ENCODE measurements at regions not wholly inside any gene's neighbourhood (a gene's known extent, or its start where the extent isn't known, plus 50 kb on each side); places are given as distances from the start of the nearest gene placed in this dataset.

DNA sequence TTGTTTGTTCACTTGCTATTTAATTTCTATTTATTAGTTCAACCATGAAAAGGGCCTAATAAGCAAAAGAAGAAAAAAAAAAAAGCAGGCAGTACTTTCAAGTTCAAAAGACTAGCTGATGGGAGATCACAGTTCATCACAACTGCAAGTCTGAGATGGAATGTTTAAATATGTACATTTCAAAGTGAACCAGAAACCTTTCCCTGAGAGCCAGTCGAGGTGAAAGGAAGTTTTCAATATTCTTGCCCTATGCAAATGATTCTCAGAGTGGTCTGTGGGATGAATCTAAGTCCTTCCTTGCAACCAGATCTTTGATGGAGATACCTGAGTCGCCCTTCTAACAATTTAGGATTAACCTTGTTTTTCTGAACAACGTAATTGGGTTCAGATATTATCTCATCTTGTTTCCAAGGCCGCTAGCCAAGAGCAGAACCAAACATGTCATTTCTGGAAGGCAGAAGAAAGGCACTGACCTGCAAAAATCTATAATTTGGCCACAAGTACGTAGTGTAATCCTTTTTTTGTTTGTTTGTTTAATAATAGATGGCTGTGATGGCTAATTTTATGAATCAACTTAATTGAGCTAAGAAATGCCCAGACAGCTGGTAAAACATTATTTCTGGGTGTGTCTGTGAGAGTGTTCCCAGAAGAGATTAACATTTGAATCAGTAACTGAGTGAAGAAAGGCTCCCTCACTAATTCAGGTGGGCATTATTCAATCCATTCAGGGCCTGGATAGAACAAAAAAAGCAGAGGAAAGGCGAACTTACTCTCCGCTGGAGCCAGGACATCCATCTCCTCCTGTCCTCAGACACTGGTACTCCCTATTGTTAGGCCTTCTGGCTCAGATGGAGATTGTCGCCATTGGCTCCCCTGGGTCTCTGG, 171.1 kb upstream of the TMPO start:
- Histone ChIP-seq H3K27ac (ENCODE audit: control insufficient read depth, insufficient read depth) (no peak overlapping the region), H2AFZ (ENCODE audit: control insufficient read depth, low read depth, low read length) (no peak overlapping the region), H3K36me3 (ENCODE audit: control insufficient read depth in 2 of 2, insufficient read depth in 2 of 2, low read length in 1 of 2) (no peaks in the 10 kb centered on the region), H3K27me3 (replicated peaks in 1 of 2; ENCODE audit: control insufficient read depth in 2 of 2, insufficient read depth in 2 of 2, low read length in 1 of 2) (no peaks in the 10 kb centered on the region; a peak in 1 of 4 replicates), H3K9me3 (replicated peaks; ENCODE audit: control insufficient read depth, insufficient read depth, low read length) (peaks cover 5% of the 10 kb centered on the region; the same call in 2 of the 3 replicates), H4K20me1 (ENCODE audit: control insufficient read depth, insufficient read depth) (no peaks in the 10 kb centered on the region), H3K4me1 (ENCODE audit: control insufficient read depth, insufficient read depth, low read length) (peaks cover 8% of the 10 kb centered on the region; the same call in 1 of the 2 replicates), H3K4me3 (no peak overlapping the region), H3K4me2 (ENCODE audit: control insufficient read depth, insufficient read depth) (no peak overlapping the region), H3K9ac (ENCODE audit: control insufficient read depth, insufficient read depth, low read length) (no peak overlapping the region), H3K79me2 (ENCODE audit: control insufficient read depth, insufficient read depth, low read length) (no peaks in the 10 kb centered on the region)
- no TSS peak for BruUV-seq (replicated peaks)
- ChIA-PET CTCF (interaction anchor here (0.6 to 2.0 kb wide), 4 partner anchors 10 to 53 kb away, joined by 3 to 5 read pairs (median 3); no protein-coding TSS in a partner anchor), SMC1A (ENCODE audit: uncharacterized antibody, unreplicated experiment) (interaction anchor here (0.6 to 8.6 kb wide), 5 partner anchors 8 to 119 kb away, joined by 3 to 79 read pairs (median 9); no protein-coding TSS in a partner anchor), RAD21 (ENCODE audit: unreplicated experiment) (interaction anchor here (0.7 to 2.7 kb wide), 5 partner anchors 8 to 341 kb away, joined by 3 to 17 read pairs (median 4); no protein-coding TSS in a partner anchor), POLR2A (no interaction called here)
- WGBS (ENCODE audit: insufficient coverage, insufficient replicate concordance, low lambda C conversion rate, missing lambda C conversion rate): 32% methylated on average over 8 of the region's 8 CpGs
- intact Hi-C loops (cut with micrococcal nuclease; ENCODE audit: unreplicated experiment): no loop called here
- ATAC-seq (no peak), DNase-seq (ENCODE audit: low read depth, low spot score) (no peak), FAIRE-seq (no peak)
- in situ Hi-C loops (cut with MboI): no loop called here
- TF ChIP-seq NFYA (IDR thresholded peaks at IDR 0.05; ENCODE audit: borderline replicate concordance, low read depth, low read length) (no peak), KLF5 (IDR thresholded peaks at IDR 0.05; ENCODE audit: partially characterized antibody) (no peak), JUND (IDR thresholded peaks at IDR 0.05; ENCODE audit: low read depth, low read length) (no peak), SRF (IDR thresholded peaks at IDR 0.05; ENCODE audit: low read depth in 2 of 2, low read length in 2 of 2) (no peak), NFXL1 (IDR thresholded peaks at IDR 0.05; ENCODE audit: borderline replicate concordance) (no peak), FOXM1 (IDR thresholded peaks at IDR 0.05; ENCODE audit: low read depth, low read length) (no peak), ZSCAN29 (IDR thresholded peaks at IDR 0.05) (no peak), POLR2AphosphoS5 (IDR thresholded peaks at IDR 0.05; ENCODE audit: low read length) (no peak)
- TF ChIP-seq, protein P1, sequence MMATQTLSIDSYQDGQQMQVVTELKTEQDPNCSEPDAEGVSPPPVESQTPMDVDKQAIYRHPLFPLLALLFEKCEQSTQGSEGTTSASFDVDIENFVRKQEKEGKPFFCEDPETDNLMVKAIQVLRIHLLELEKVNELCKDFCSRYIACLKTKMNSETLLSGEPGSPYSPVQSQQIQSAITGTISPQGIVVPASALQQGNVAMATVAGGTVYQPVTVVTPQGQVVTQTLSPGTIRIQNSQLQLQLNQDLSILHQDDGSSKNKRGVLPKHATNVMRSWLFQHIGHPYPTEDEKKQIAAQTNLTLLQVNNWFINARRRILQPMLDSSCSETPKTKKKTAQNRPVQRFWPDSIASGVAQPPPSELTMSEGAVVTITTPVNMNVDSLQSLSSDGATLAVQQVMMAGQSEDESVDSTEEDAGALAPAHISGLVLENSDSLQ (IDR thresholded peaks at IDR 0.05): no peak
- TF ChIP-seq, protein P2, sequence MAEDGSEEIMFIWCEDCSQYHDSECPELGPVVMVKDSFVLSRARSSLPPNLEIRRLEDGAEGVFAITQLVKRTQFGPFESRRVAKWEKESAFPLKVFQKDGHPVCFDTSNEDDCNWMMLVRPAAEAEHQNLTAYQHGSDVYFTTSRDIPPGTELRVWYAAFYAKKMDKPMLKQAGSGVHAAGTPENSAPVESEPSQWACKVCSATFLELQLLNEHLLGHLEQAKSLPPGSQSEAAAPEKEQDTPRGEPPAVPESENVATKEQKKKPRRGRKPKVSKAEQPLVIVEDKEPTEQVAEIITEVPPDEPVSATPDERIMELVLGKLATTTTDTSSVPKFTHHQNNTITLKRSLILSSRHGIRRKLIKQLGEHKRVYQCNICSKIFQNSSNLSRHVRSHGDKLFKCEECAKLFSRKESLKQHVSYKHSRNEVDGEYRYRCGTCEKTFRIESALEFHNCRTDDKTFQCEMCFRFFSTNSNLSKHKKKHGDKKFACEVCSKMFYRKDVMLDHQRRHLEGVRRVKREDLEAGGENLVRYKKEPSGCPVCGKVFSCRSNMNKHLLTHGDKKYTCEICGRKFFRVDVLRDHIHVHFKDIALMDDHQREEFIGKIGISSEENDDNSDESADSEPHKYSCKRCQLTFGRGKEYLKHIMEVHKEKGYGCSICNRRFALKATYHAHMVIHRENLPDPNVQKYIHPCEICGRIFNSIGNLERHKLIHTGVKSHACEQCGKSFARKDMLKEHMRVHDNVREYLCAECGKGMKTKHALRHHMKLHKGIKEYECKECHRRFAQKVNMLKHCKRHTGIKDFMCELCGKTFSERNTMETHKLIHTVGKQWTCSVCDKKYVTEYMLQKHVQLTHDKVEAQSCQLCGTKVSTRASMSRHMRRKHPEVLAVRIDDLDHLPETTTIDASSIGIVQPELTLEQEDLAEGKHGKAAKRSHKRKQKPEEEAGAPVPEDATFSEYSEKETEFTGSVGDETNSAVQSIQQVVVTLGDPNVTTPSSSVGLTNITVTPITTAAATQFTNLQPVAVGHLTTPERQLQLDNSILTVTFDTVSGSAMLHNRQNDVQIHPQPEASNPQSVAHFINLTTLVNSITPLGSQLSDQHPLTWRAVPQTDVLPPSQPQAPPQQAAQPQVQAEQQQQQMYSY (CRISPR knock-in tag; IDR thresholded peaks at IDR 0.05): no peak
- TF ChIP-seq, protein P3, sequence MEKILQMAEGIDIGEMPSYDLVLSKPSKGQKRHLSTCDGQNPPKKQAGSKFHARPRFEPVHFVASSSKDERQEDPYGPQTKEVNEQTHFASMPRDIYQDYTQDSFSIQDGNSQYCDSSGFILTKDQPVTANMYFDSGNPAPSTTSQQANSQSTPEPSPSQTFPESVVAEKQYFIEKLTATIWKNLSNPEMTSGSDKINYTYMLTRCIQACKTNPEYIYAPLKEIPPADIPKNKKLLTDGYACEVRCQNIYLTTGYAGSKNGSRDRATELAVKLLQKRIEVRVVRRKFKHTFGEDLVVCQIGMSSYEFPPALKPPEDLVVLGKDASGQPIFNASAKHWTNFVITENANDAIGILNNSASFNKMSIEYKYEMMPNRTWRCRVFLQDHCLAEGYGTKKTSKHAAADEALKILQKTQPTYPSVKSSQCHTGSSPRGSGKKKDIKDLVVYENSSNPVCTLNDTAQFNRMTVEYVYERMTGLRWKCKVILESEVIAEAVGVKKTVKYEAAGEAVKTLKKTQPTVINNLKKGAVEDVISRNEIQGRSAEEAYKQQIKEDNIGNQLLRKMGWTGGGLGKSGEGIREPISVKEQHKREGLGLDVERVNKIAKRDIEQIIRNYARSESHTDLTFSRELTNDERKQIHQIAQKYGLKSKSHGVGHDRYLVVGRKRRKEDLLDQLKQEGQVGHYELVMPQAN (conservative IDR thresholded peaks at IDR 0.05): no peak
- TF ChIP-seq, protein P4, sequence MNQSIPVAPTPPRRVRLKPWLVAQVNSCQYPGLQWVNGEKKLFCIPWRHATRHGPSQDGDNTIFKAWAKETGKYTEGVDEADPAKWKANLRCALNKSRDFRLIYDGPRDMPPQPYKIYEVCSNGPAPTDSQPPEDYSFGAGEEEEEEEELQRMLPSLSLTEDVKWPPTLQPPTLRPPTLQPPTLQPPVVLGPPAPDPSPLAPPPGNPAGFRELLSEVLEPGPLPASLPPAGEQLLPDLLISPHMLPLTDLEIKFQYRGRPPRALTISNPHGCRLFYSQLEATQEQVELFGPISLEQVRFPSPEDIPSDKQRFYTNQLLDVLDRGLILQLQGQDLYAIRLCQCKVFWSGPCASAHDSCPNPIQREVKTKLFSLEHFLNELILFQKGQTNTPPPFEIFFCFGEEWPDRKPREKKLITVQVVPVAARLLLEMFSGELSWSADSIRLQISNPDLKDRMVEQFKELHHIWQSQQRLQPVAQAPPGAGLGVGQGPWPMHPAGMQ (IDR thresholded peaks at IDR 0.05; ENCODE audit: borderline replicate concordance): no peak
- TF ChIP-seq, protein P5, sequence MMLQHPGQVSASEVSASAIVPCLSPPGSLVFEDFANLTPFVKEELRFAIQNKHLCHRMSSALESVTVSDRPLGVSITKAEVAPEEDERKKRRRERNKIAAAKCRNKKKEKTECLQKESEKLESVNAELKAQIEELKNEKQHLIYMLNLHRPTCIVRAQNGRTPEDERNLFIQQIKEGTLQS (IDR thresholded peaks at IDR 0.05; ENCODE audit: borderline replicate concordance, extremely low read depth, low read depth, low read length): no peak
